ENCODE measurements at regions not wholly inside any gene's neighbourhood (a gene's known extent, or its start where the extent isn't known, plus 50 kb on each side); places are given as distances from the start of the nearest gene placed in this dataset.

DNA sequence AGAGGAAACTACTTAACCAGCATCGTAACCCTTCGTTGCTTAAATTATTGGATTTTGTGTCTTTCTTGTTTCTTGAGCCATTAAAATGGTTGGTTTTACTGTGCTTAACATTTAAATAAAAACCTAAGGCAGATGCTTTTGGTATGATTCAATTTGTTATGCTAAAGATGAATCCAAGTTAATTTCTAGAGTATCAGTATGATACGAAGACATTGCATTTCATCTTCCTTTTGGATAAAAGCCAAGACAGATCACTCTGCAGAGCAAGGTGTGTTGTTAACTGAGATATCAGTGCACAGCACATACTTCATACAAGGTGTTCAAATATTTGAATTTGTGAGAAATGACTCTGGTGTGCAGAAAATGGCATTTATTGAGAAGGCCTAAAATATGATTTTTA is 480.5 kb downstream of the PCNX1 start:
- TF ChIP-seq CTCF (IDR thresholded peaks at IDR 0.05 in 8 of 11, conservative IDR thresholded peaks at IDR 0.05 in 3 of 11) (no peak), POLR2A (IDR thresholded peaks at IDR 0.05) (no peak)
